ENCODE measurements at regions not wholly inside any gene's neighbourhood (a gene's known extent, or its start where the extent isn't known, plus 50 kb on each side); places are given as distances from the start of the nearest gene placed in this dataset.

DNA sequence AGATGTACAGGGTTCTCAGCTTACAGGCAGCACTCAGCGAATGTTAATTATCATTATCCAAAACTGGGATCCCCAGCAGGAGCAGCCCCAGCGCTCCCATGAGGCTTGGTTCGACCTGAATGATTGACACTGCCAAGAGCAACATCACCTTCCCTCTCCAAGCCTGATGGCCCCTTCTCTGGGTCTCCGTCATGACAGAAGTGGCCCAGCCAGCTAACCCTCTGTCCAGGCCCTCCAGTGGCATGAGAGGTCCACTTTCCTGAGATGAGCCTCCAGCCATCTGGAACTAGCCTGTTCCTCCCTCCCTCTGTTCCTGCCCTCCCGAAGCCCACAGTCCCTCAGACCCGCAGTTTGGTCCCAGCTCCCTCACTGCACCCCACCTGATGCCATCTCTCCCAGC, 97.0 kb upstream of the RAB6C start:
- DNase-seq = no peak

DNA sequence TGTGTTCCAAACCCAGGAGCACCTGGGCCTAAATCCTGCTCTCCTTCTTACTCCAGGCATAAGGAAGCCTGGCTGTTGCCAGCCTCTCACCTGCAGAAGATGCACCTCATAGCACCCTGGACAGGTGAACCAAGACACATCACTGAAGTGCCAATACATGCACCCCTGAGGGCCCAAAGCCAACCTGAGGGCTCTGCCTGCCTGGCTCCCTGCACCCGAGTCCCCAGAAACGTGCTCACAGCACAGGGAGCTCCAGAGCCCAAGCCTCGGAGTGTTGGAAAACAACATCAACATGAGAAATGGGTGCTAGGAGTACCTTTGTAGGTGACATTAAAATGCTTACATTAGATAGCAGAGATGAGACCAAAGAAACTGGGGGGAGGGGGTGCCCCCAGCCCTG, 96.3 kb upstream of the RAB6C start:
- no peak for DNase-seq

DNA sequence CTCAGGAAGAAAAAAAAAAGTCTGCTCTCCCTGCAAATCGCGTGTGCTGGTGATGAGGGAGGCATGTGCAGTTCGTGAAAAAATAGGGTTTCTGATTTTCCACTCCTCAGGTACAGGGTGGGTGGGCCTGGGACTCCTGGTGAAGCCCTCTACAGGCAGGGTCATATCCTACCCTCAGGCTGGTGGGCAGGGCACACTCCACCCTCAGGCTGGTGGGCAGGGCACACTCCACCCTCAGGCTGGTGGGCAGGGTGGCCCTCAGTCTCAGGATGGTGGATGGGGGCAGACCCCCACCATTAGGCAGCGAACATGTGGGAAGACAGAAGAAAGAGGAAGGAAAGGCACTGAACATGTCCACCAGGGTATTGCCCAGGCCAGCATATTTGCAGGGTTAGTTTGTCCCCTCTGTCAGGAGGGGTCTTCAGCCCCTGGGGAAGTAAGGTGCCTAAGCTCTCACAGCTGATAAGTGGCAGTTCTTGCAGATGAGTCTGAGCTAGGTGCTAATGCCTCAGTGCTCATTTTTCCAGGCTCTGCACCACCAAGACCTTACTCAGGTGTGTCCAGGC, 95.2 kb upstream of the RAB6C start:
- no peak for DNase-seq

DNA sequence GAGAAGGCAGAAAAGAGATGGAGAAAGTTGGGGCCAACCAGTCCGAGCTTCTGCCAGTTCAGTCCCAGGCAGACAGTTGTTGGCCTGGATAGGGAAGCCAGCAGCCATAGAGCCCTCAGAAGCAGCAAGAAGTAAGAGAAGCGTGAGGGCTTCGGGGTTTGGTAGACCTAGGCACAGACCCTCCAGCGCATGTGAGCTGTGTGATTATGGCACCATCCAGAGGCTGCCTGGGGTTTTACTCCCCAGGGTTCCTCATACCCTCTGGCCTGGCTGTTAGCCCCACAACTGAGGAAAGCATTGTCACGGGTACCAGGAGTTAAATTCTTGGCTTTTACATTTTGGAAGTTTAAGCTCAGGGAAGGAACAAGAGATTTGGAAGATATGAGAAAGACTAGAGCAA, 93.7 kb upstream of the RAB6C start:
- no peak for DNase-seq

- DNase-seq = no peak
Observed at GRCh38 chr2:129887688-129888266, 91.7 kb upstream of the RAB6C start.

DNA sequence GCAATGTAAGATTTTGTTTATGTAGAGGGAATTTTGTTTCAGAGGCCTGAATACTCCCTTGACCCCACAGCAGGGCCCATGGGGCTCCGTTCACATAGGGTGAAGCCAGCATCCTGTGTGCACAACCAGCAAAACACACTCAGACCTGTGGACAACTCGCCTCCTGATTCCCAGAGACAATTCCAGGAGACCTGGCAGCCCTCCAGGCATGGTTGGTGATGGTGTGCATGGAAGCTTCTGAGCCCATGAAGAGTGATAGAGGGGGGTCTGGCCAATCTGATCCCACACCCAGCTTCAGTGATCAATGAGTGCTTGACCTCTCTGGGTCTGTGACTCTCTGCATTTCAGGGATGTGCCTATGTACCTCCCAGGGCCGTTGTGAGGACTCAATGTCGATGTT, 91.0 kb upstream of the RAB6C start:
- no peak for DNase-seq

DNA sequence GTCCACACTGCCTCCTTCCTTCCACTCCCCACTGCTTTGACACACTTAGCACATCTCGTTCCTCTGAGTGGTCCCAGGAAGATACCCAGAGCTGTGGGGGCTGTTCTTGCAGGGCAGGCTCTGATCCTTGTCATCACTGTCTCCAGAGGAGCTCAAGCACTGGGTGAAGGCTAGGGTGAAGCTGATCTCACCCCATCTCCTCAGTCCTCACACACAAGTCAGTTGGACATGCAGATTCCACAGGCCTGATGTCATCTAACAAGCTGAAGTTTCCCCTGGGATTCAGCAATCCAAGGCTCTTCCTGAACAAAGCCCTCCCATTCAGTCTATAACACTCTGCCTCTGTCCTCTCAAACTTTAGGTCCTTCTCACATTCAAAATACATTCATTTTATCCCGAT, 90.6 kb upstream of the RAB6C start:
- DNase-seq = no peak

GRCh38 chr2:129891341-129892320, 87.8 kb upstream of the RAB6C start:
- DNase-seq = no peak

- no peak for DNase-seq
Observed at GRCh38 chr2:129892360-129892759, 87.1 kb upstream of the RAB6C start.

DNA sequence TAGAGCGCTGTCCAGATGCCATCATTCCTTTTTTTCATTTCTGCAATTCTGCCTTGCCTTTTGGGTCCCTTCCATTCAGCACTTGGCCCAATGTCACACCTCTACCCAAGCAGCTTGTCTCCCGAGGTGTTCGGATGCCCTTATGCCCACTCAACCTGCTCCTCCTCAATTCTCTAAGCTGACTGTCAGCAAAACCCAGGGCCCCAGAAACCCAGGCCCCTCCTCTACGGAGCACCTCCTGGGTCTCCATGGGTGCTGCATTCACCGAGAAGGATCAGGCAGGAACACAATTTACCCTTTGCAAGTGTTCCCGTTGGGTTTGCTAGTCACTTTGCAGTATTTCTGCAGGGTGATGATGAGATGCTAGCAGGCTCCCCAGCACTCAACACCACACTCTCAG, 86.7 kb upstream of the RAB6C start:
- no peak for DNase-seq

DNA sequence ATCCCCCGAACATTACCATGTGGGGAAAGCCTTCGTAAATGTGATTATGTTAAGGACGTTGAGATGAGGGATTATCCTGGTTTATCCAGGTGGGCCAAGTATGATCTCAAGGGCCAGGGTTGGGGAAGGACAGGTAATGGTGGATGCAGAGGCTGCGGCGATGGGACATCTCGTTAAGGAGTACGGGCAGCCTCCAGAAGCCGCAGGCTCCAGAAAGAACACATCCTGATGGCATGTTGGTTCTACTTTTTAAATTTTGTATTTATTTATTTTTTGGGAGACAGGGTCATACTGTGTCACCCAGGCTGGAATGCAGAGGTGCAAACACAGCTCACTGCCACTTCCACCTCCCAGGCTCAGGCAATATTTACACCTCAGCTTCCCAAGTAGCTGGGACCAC, 86.2 kb upstream of the RAB6C start:
- DNase-seq = no peak

- DNase-seq = no peak
Observed at GRCh38 chr2:129894616-129895015, 84.8 kb upstream of the RAB6C start.

DNA sequence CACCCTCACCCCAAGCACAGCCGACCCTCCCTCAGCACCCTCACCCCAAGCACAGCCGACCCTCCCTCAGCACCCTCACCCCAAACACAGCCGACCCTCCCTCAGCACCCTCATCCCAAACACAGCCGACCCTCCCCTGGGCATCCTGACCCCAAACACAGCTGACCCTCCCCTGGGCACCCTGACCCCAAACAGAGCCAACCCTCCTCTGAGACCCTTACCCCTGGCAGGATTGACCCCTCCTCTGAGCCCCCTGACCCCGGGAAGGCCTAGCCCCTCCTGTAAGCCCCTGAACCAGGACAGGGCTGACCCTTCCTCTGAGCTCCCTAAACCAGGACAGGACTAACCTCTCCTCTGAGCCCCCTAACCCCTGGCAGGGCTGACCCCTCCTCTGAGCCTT, 84.4 kb upstream of the RAB6C start:
- DNase-seq = no peak

GRCh38 chr2:129895526-129896082, 83.9 kb upstream of the RAB6C start:
- no peak for DNase-seq

DNA sequence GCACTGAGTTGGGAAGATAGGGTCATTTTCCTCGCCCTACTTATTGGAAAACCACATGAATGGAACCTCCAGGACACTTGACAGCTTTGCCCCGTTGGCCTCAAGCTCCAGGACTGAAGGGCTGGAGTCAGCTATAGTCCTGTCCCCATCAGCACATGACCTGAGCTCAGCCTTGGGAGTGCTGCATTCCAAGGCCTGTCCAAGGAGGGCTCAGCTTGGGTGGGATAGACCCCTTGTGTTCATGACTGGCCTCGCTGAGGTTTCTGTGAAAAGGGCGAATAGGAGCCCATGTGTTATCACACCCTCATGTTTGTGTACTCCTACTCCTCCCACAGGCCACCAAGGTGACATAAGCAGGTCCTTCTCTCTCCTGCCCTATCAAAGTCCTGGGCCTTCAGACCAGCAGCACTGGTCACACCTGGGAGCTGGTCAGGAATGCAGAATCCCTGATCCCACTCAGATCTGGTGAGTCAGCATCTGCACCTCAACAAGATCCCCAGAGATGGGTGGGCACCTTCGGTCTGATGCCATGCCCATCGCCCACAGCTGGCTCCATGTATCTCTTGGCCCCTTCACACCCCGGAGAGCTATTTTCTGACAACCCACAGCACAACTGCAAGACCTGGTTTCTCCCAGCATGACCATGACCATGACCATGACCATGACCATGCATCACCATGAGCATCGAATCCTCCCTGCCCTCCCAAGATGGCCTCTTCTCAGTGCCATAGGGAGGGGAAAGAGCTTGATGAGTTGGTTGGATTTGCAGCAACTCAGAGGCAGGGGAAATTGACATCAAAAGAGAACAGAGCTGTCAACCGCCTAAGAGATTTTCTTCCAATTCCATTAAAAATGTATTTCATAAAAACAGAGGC, 83.0 kb upstream of the RAB6C start:
- DNase-seq = no peak

- no peak for DNase-seq
Observed at GRCh38 chr2:129901754-129902415, 77.6 kb upstream of the RAB6C start.

GRCh38 chr2:129902731-129903585, 76.5 kb upstream of the RAB6C start:
- DNase-seq = no peak

GRCh38 chr2:129903586-129904425, 75.7 kb upstream of the RAB6C start:
- no peak for DNase-seq

DNA sequence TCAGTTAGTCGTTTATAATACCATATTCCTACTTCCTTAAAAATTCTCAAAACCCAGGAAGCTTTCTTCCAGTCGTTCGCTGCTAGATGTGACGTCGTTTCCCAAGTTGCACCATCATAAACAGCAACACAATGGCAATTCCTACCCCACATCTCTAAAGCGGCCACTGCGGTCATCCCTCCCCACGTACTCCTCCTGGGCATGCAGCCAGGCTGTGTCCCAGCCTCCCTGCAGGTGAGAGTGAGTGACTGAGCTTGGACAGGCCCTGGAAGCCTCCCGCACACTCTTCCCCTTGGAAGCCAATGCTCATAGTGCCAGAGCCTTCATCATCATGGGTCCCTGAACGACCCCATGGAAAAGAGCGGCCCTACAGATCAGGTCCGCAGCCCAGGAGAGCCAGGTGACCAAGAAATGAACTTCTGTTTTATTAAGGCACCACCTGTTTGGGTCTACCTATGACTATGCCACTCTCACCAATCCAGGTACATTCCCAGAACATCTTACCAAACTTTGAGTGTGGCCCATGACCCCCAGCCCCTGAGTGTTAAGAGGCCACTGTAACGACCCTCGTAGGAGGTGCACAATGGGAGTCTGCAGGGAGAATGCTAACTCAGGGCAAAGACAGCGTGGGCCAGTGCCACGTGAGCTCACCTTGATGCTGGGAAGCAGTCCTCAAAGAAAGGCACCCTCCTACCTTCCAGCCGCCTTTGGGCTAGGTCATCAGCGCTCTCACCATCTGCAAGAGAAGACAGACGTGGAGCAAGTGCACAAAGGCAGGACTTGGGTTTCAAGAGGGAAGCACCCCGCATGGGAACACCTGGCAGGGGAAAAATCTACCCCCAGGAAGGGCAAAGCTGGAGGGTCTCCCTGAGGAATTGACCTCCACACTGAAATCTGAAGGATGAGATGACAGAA, 74.7 kb upstream of the RAB6C start:
- DNase-seq = no peak
